Activated naive CD4-positive, alpha-beta T cell treated with anti-CD3 and anti-CD28 coated beads, Interleukin-2, amount 50 U/mL, for 72 hours (primary cell): ENCODE measurements at regions not wholly inside any gene's neighbourhood (a gene's known extent, or its start where the extent isn't known, plus 50 kb on each side); places are given as distances from the start of the nearest gene placed in this dataset.
"Not testable (repeated sequence)": the region's sequence is repeated elsewhere in the genome, so short reads cannot be mapped to it uniquely, and the experiment has no call there.

Experiments
- ATAC-seq, 2 donors: fragments of 150-1000 bp; cut with Tn5 transposase; 2 replicates each; pipeline ENCODE4 v1.10.0; 2021; ENCODE audit warnings: mild to moderate bottlenecking in 2 of 2, moderate library complexity in 2 of 2
- DNase-seq, 2 donors: peaks; one replicate each; pipeline ENCODE4 v3.0.0; 2021 to 2022; ENCODE audit warnings: low spot score in 2 of 2
- H3K27ac Mint-ChIP-seq, 2 donors: one replicate each; pipeline ENCODE4 v1.8.0; 2022; ENCODE audit warnings: mild to moderate bottlenecking in 2 of 2, mixed read lengths in 2 of 2
- H3K36me3 Mint-ChIP-seq, 2 donors: one replicate each; pipeline ENCODE4 v1.8.0; 2022; ENCODE audit warnings: mixed read lengths in 2 of 2
- H3K9me3 Mint-ChIP-seq, 2 donors: one replicate each; pipeline ENCODE4 v1.8.0; 2022; ENCODE audit warnings: mixed read lengths in 2 of 2

GRCh38 chr14:106277503-106277902 lies 751.1 kb downstream of the TMEM121 start:
- H3K36me3 Mint-ChIP-seq = no peaks in the 10 kb centered on the region
- peak; percentile 36 to 52 for ATAC-seq
- peak in 1 of 2 donors; percentile 57 for DNase-seq
- H3K9me3 Mint-ChIP-seq = no peaks in the 10 kb centered on the region
- H3K27ac Mint-ChIP-seq = no peak overlapping the region

GRCh38 chr14:106280876-106281275 lies 754.5 kb downstream of the TMEM121 start:
- Mint-ChIP-seq H3K9me3 (no peaks in the 10 kb centered on the region), H3K27ac (no peak overlapping the region), H3K36me3 (no peaks in the 10 kb centered on the region)
- DNase-seq (no peak), ATAC-seq (no peak)

- no peaks in the 10 kb centered on the region for H3K9me3 Mint-ChIP-seq
- H3K36me3 Mint-ChIP-seq = no peaks in the 10 kb centered on the region
- DNase-seq (peak in 1 of 2 donors; percentile 47), ATAC-seq (peak; percentile 63 to 71)
- no peak overlapping the region for H3K27ac Mint-ChIP-seq
These were observed 760.4 kb downstream of the TMEM121 start for GRCh38 chr14:106286697-106287290.

- no peak for ATAC-seq
These were observed 761.1 kb downstream of the TMEM121 start for GRCh38 chr14:106287506-106287905.

GRCh38 chr14:106291626-106292025 lies 765.2 kb downstream of the TMEM121 start:
- H3K27ac Mint-ChIP-seq = no peak overlapping the region
- H3K36me3 Mint-ChIP-seq = no peaks in the 10 kb centered on the region
- no peaks in the 10 kb centered on the region for H3K9me3 Mint-ChIP-seq
- ATAC-seq (no peak), DNase-seq (no peak)

More at GRCh38 chr14:106287506-106287905, 761.1 kb downstream of the TMEM121 start:
- no peak for DNase-seq
- no peaks in the 10 kb centered on the region for H3K9me3 Mint-ChIP-seq
- H3K36me3 Mint-ChIP-seq = no peaks in the 10 kb centered on the region
- no peak overlapping the region for H3K27ac Mint-ChIP-seq

GRCh38 chr14:106294324-106294723 lies 767.9 kb downstream of the TMEM121 start:
- ATAC-seq = no peak
- DNase-seq = no peak
- H3K27ac Mint-ChIP-seq = no peak overlapping the region
- H3K9me3 Mint-ChIP-seq = no peaks in the 10 kb centered on the region
- H3K36me3 Mint-ChIP-seq = no peaks in the 10 kb centered on the region

GRCh38 chr14:106300951-106301510 lies 774.6 kb downstream of the TMEM121 start:
- H3K9me3 Mint-ChIP-seq, H3K36me3 Mint-ChIP-seq, H3K27ac Mint-ChIP-seq, DNase-seq: not testable (repeated sequence)
- ATAC-seq = peak in 1 of 2 donors; percentile 43

- H3K36me3 Mint-ChIP-seq, H3K27ac Mint-ChIP-seq, DNase-seq, H3K9me3 Mint-ChIP-seq, ATAC-seq: not testable (repeated sequence)
These were observed 775.2 kb downstream of the TMEM121 start for GRCh38 chr14:106301609-106302008.

- ATAC-seq (no peak), DNase-seq (no peak)
- Mint-ChIP-seq H3K36me3 (no peaks in the 10 kb centered on the region), H3K9me3 (no peaks in the 10 kb centered on the region), H3K27ac (no peak overlapping the region)
These were observed 776.3 kb downstream of the TMEM121 start for GRCh38 chr14:106302661-106303060.

- Mint-ChIP-seq H3K27ac (no peak overlapping the region), H3K9me3 (no peaks in the 10 kb centered on the region), H3K36me3 (no peaks in the 10 kb centered on the region)
- ATAC-seq (no peak), DNase-seq (no peak)
These were observed 777.9 kb downstream of the TMEM121 start for GRCh38 chr14:106304271-106304670.

GRCh38 chr14:106308839-106309389 lies 782.5 kb downstream of the TMEM121 start:
- Mint-ChIP-seq H3K27ac (no peak overlapping the region), H3K36me3 (no peaks in the 10 kb centered on the region), H3K9me3 (no peaks in the 10 kb centered on the region)
- DNase-seq (peak; percentile 86 to 100), ATAC-seq (peak; percentile 96 to 98)

- ATAC-seq (no peak), DNase-seq (no peak)
- Mint-ChIP-seq H3K27ac (no peak overlapping the region), H3K36me3 (no peaks in the 10 kb centered on the region), H3K9me3 (no peaks in the 10 kb centered on the region)
These were observed 783.0 kb downstream of the TMEM121 start for GRCh38 chr14:106309423-106309822.

GRCh38 chr14:106315436-106315835 lies 789.1 kb downstream of the TMEM121 start:
- Mint-ChIP-seq H3K9me3 (no peaks in the 10 kb centered on the region), H3K27ac (no peak overlapping the region), H3K36me3 (no peaks in the 10 kb centered on the region)
- no peak for ATAC-seq
- DNase-seq = no peak

GRCh38 chr14:106317593-106317992 lies 791.2 kb downstream of the TMEM121 start:
- no peak for ATAC-seq
- Mint-ChIP-seq H3K36me3 (no peaks in the 10 kb centered on the region), H3K9me3 (no peaks in the 10 kb centered on the region), H3K27ac (peak overlapping the region in 1 of 2 donors; percentile 88)
- no peak for DNase-seq

- Mint-ChIP-seq H3K9me3 (no peaks in the 10 kb centered on the region), H3K27ac (no peak overlapping the region), H3K36me3 (no peaks in the 10 kb centered on the region)
- DNase-seq = peak in 1 of 2 donors; percentile 81
- ATAC-seq = peak; percentile 33 to 74
These were observed 792.3 kb downstream of the TMEM121 start for GRCh38 chr14:106318700-106319099.

- H3K27ac Mint-ChIP-seq, ATAC-seq, H3K9me3 Mint-ChIP-seq, DNase-seq, H3K36me3 Mint-ChIP-seq: not testable (repeated sequence)
These were observed 797.6 kb downstream of the TMEM121 start for GRCh38 chr14:106323970-106324369.

GRCh38 chr14:106327234-106327633 lies 800.9 kb downstream of the TMEM121 start:
- no peaks in the 10 kb centered on the region for H3K36me3 Mint-ChIP-seq
- H3K9me3 Mint-ChIP-seq = no peaks in the 10 kb centered on the region
- no peak for DNase-seq
- H3K27ac Mint-ChIP-seq = no peak overlapping the region
- no peak for ATAC-seq
